Neural progenitor cell (in vitro differentiated cells): ENCODE measurements at regions not wholly inside any gene's neighbourhood (a gene's known extent, or its start where the extent isn't known, plus 50 kb on each side); places are given as distances from the start of the nearest gene placed in this dataset.
A peak's percentile ranks its signal among the peaks of the same experiment; 100 is the strongest.

Source experiments
- DNase-seq: peaks from one replicate; pipeline ENCODE4 v3.0.0-alpha.2; 2016; ENCODE audit warnings: low spot score
- H2AFZ ChIP-seq: fragments of 200-600 bp; sonication (generic); replicated peaks from 2 replicates; pipeline ENCODE4 v1.6.1; 2016; ENCODE audit warnings: antibody characterized with exemption
- H3F3A ChIP-seq: fragments of 200-600 bp; sonication (generic); 2 replicates; pipeline ENCODE4 v1.6.1; 2016; ENCODE audit warnings: antibody characterized with exemption, low read depth
- H3K27ac ChIP-seq: fragments of 200-600 bp; sonication (generic); 2 replicates; pipeline ENCODE4 v1.5.1; 2016; ENCODE audit warnings: mild to moderate bottlenecking
- H3K27me3 ChIP-seq: fragments of 200-600 bp; sonication (generic); 2 replicates; pipeline ENCODE4 v1.6.1; 2016; ENCODE audit warnings: mild to moderate bottlenecking, moderate library complexity
- H3K36me3 ChIP-seq: fragments of 200-600 bp; sonication (generic); 2 replicates; pipeline ENCODE4 v1.5.1; 2016
- H3K4me1 ChIP-seq: fragments of 200-600 bp; sonication (generic); 2 replicates; pipeline ENCODE4 v1.6.1; 2016; ENCODE audit warnings: mixed run types
- H3K4me2 ChIP-seq: fragments of 200-600 bp; sonication (generic); 2 replicates; pipeline ENCODE4 v1.6.1; 2016
- H3K4me3 ChIP-seq: fragments of 200-600 bp; sonication (generic); 2 replicates; pipeline ENCODE4 v1.5.1; 2016
- H3K79me2 ChIP-seq: fragments of 200-600 bp; sonication (generic); 2 replicates; pipeline ENCODE4 v1.6.1; 2016; ENCODE audit warnings: low read depth
- H3K9ac ChIP-seq: fragments of 200-600 bp; sonication (generic); 2 replicates; pipeline ENCODE4 v1.6.1; 2016
- H3K9me3 ChIP-seq: fragments of 200-600 bp; sonication (generic); 2 replicates; pipeline ENCODE4 v1.5.1; 2016; ENCODE audit warnings: low read depth
- H4K20me1 ChIP-seq: fragments of 200-600 bp; sonication (generic); 2 replicates; pipeline ENCODE4 v1.6.1; 2016; ENCODE audit warnings: low read depth
- H3K27ac Mint-ChIP-seq: 3 replicates; pipeline ENCODE4 v1.8.0; 2021; ENCODE audit warnings: mixed read lengths
- H3K27me3 Mint-ChIP-seq: 2 replicates; pipeline ENCODE4 v1.8.0; 2022; ENCODE audit warnings: low read depth, mild to moderate bottlenecking, inconsistent platforms, moderate library complexity, mixed read lengths; ENCODE audit not compliant: insufficient read depth
- H3K36me3 Mint-ChIP-seq: 3 replicates; pipeline ENCODE4 v1.8.0; 2021; ENCODE audit warnings: mixed read lengths
- H3K4me1 Mint-ChIP-seq: 3 replicates; pipeline ENCODE4 v1.8.0; 2021; ENCODE audit warnings: mixed read lengths
- H3K4me3 Mint-ChIP-seq: 3 replicates; pipeline ENCODE4 v1.8.0; 2021; ENCODE audit warnings: mild to moderate bottlenecking, moderate library complexity, mixed read lengths
- H3K9me3 Mint-ChIP-seq: 3 replicates; pipeline ENCODE4 v1.8.0; 2020; ENCODE audit warnings: mixed read lengths
- EZH2 ChIP-seq: fragments of 200-600 bp; sonication (generic); IDR thresholded peaks from 2 replicates; pipeline ENCODE4 v1.6.1; 2017; ENCODE audit warnings: antibody characterized with exemption, mild to moderate bottlenecking, moderate library complexity
- EZH2phosphoT487 ChIP-seq: fragments of 200-600 bp; sonication (generic); IDR thresholded peaks from 2 replicates; pipeline ENCODE4 v1.6.1; 2017; ENCODE audit warnings: antibody characterized with exemption
- TF ChIP-seq, protein P1 (sequence below): fragments of 200-600 bp; sonication (generic); IDR thresholded peaks from 2 replicates; pipeline ENCODE4 v1.5.1; 2017; ENCODE audit warnings: antibody characterized with exemption, mild to moderate bottlenecking

DNA sequence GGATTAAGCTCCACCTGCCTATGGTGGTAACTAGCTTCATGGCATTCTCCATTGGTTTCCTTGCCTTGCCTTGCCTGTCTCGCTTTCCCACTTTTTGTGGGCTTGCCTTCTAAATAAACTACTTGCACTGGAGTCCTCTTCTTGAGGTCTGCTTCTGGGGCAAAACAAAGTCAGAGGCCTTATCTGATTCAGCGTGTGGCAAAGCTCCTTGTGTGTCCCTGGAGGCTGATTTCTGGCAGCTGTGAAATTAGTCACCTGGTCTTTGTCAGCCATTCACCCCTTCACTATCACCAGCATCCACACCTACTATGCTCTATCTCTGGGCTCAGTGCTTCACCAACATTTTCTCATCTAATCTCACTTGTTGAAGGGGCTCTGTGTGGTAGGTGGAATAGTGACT lies 176.2 kb downstream of the SEC61B start:
- no peak overlapping the region for H2AFZ ChIP-seq
- H3K9ac ChIP-seq = no peak overlapping the region
- H3K4me2 ChIP-seq = no peak overlapping the region
- Mint-ChIP-seq H3K27ac (no peak overlapping the region), H3K4me3 (no peak overlapping the region), H3K9me3 (no peaks in the 10 kb centered on the region), H3K36me3 (peaks cover 2% of the 10 kb centered on the region), H3K4me1 (peaks cover 2% of the 10 kb centered on the region), H3K27me3 (peaks cover 5% of the 10 kb centered on the region)
- DNase-seq = no peak
- TF ChIP-seq EZH2 = no peak
- TF ChIP-seq, protein P1, sequence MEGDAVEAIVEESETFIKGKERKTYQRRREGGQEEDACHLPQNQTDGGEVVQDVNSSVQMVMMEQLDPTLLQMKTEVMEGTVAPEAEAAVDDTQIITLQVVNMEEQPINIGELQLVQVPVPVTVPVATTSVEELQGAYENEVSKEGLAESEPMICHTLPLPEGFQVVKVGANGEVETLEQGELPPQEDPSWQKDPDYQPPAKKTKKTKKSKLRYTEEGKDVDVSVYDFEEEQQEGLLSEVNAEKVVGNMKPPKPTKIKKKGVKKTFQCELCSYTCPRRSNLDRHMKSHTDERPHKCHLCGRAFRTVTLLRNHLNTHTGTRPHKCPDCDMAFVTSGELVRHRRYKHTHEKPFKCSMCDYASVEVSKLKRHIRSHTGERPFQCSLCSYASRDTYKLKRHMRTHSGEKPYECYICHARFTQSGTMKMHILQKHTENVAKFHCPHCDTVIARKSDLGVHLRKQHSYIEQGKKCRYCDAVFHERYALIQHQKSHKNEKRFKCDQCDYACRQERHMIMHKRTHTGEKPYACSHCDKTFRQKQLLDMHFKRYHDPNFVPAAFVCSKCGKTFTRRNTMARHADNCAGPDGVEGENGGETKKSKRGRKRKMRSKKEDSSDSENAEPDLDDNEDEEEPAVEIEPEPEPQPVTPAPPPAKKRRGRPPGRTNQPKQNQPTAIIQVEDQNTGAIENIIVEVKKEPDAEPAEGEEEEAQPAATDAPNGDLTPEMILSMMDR = no peak
- no peak for TF ChIP-seq EZH2phosphoT487
- no peaks in the 10 kb centered on the region for H3K36me3 ChIP-seq
- no peak overlapping the region for H3K4me3 ChIP-seq
- no peaks in the 10 kb centered on the region for H3K9me3 ChIP-seq
- no peaks in the 10 kb centered on the region for H3K27me3 ChIP-seq
- H4K20me1 ChIP-seq = no peaks in the 10 kb centered on the region
- no peak overlapping the region for H3K27ac ChIP-seq
- H3K79me2 ChIP-seq = no peaks in the 10 kb centered on the region
- H3K4me1 ChIP-seq = no peaks in the 10 kb centered on the region
- H3F3A ChIP-seq = no peaks in the 10 kb centered on the region

GRCh38 chr9:99399474-99399873 lies 177.4 kb downstream of the SEC61B start:
- no peaks in the 10 kb centered on the region for H4K20me1 ChIP-seq
- no peaks in the 10 kb centered on the region for H3K9me3 ChIP-seq
- no peak overlapping the region for H2AFZ ChIP-seq
- no peaks in the 10 kb centered on the region for H3K79me2 ChIP-seq
- Mint-ChIP-seq H3K4me3 (no peak overlapping the region), H3K9me3 (no peaks in the 10 kb centered on the region), H3K36me3 (peaks cover 2% of the 10 kb centered on the region), H3K27me3 (peaks cover 7% of the 10 kb centered on the region), H3K27ac (peak overlapping the region; percentile 74), H3K4me1 (peaks cover 2% of the 10 kb centered on the region)
- no peak overlapping the region for H3K4me2 ChIP-seq
- no peaks in the 10 kb centered on the region for H3K36me3 ChIP-seq
- H3F3A ChIP-seq = no peaks in the 10 kb centered on the region
- H3K9ac ChIP-seq = no peak overlapping the region
- no peaks in the 10 kb centered on the region for H3K4me1 ChIP-seq
- H3K27me3 ChIP-seq = no peaks in the 10 kb centered on the region
- H3K4me3 ChIP-seq = no peak overlapping the region
- no peak for DNase-seq
- no peak overlapping the region for H3K27ac ChIP-seq
- TF ChIP-seq, protein P1 = no peak
- TF ChIP-seq EZH2 (no peak), EZH2phosphoT487 (no peak)

- no peak overlapping the region for H3K4me3 Mint-ChIP-seq
- no peak overlapping the region for H3K27ac ChIP-seq
- no peak overlapping the region for H3K4me3 ChIP-seq
- H4K20me1 ChIP-seq = no peaks in the 10 kb centered on the region
- no peaks in the 10 kb centered on the region for H3K27me3 ChIP-seq
- no peak overlapping the region for H3K9ac ChIP-seq
- H3K4me1 ChIP-seq = no peaks in the 10 kb centered on the region
- H3K79me2 ChIP-seq = no peaks in the 10 kb centered on the region
- H3F3A ChIP-seq = no peaks in the 10 kb centered on the region
- H3K27ac Mint-ChIP-seq = no peak overlapping the region
- DNase-seq = peak; percentile 5
- peaks cover 2% of the 10 kb centered on the region for H3K4me1 Mint-ChIP-seq
- H3K36me3 ChIP-seq = no peaks in the 10 kb centered on the region
- peaks cover 7% of the 10 kb centered on the region for H3K27me3 Mint-ChIP-seq
- no peak overlapping the region for H2AFZ ChIP-seq
- H3K4me2 ChIP-seq = no peak overlapping the region
- no peaks in the 10 kb centered on the region for H3K9me3 Mint-ChIP-seq
- H3K36me3 Mint-ChIP-seq = peaks cover 2% of the 10 kb centered on the region
- H3K9me3 ChIP-seq = no peaks in the 10 kb centered on the region
- TF ChIP-seq EZH2phosphoT487 (no peak), EZH2 (no peak)
- TF ChIP-seq, protein P1 = no peak
These were observed 178.2 kb downstream of the SEC61B start for GRCh38 chr9:99400184-99400731.
